H1 (cell line): ENCODE measurements at regions not wholly inside any gene's neighbourhood (a gene's known extent, or its start where the extent isn't known, plus 50 kb on each side); places are given as distances from the start of the nearest gene placed in this dataset.

Experiments
- CTCF ChIA-PET: fragments of 300-600 bp; sonication (Branson Sonifier 250); formaldehyde crosslinking; loops from one replicate; lab custom pipeline; 2021; ENCODE audit not compliant: partially characterized antibody; lab: Charles Lee
- POLR2A ChIA-PET: fragments of 300-600 bp; sonication (Branson Sonifier 250); formaldehyde crosslinking; loops from one replicate; lab custom pipeline; 2021; ENCODE audit warnings: inconsistent platforms; ENCODE audit not compliant: partially characterized antibody; lab: Charles Lee
- DNase-seq, 2 experiments: peaks; one replicate each; pipeline versions ENCODE4 v3.0.0 to v3.0.0-alpha.2; 2010 to 2022; ENCODE audit warnings: low spot score in 2 of 2, low read depth in 1 of 2, mixed read lengths in 1 of 2
- FAIRE-seq: peaks from 2 replicates; lab custom pipeline; 2011; peaks lifted over from hg19 to GRCh38; lab: Jason Lieb, UNC
- H2AFZ ChIP-seq: 2 replicates; pipeline ENCODE4 v1.8.1; 2012; ENCODE audit warnings: low read length, inconsistent platforms
- H2AK5ac ChIP-seq: 2 replicates; pipeline ENCODE4 v1.6.1; 2013; ENCODE audit warnings: low read depth, low read length
- H2BK120ac ChIP-seq: replicated peaks from 2 replicates; pipeline ENCODE3; 2013; ENCODE audit warnings: low read depth, low read length, inconsistent platforms
- H2BK12ac ChIP-seq: 2 replicates; pipeline ENCODE4 v1.6.1; 2013; ENCODE audit warnings: low read depth, low read length
- H2BK15ac ChIP-seq: 2 replicates; pipeline ENCODE4 v1.6.1; 2013; ENCODE audit warnings: low read length
- H2BK20ac ChIP-seq: 2 replicates; pipeline ENCODE4 v1.6.1; 2013; ENCODE audit warnings: low read length
- H2BK5ac ChIP-seq: 2 replicates; pipeline ENCODE4 v1.6.1; 2013; ENCODE audit warnings: low read depth, low read length
- H3K14ac ChIP-seq: 2 replicates; pipeline ENCODE4 v1.6.1; 2013; ENCODE audit warnings: inconsistent platforms; ENCODE audit not compliant: insufficient read length
- H3K18ac ChIP-seq: 2 replicates; pipeline ENCODE4 v1.6.1; 2013; ENCODE audit warnings: low read length; ENCODE audit errors: extremely low read depth
- H3K23ac ChIP-seq: 2 replicates; pipeline ENCODE4 v1.6.1; 2013; ENCODE audit warnings: inconsistent platforms; ENCODE audit not compliant: insufficient read length
- H3K23me2 ChIP-seq: 2 replicates; pipeline ENCODE4 v1.6.1; 2013; ENCODE audit warnings: low read depth, low read length
- H3K27ac ChIP-seq: 2 replicates; pipeline ENCODE4 v1.6.1; 2011; ENCODE audit warnings: low read depth, low read length, inconsistent platforms
- H3K27me3 ChIP-seq, 4 experiments: replicated peaks in 1 of 4; 1 replicate in 1 of 4; 2 replicates in 3 of 4; pipeline versions ENCODE4 v1.6.1 to v1.8.1; 2011 to 2013; ENCODE audit warnings: low read length in 3 of 4, mild to moderate bottlenecking in 3 of 4, inconsistent platforms in 2 of 4, mixed read lengths in 2 of 4, moderate library complexity in 1 of 4; ENCODE audit not compliant: control insufficient read depth in 3 of 4, insufficient read depth in 3 of 4; ENCODE audit errors: extremely low read depth in 1 of 4
- H3K36me3 ChIP-seq, 4 experiments: 2 replicates each; pipeline versions ENCODE4 v1.6.1 to v1.8.1; 2011 to 2013; ENCODE audit warnings: mild to moderate bottlenecking in 4 of 4, low read length in 3 of 4, moderate library complexity in 2 of 4, control low read depth in 1 of 4, inconsistent platforms in 1 of 4; ENCODE audit not compliant: insufficient read depth in 4 of 4, control insufficient read depth in 2 of 4
- H3K4ac ChIP-seq: replicated peaks from 2 replicates; pipeline ENCODE3; 2013; ENCODE audit warnings: low read length, low read depth, mixed read lengths, inconsistent platforms; ENCODE audit not compliant: insufficient read length
- H3K4me1 ChIP-seq, 4 experiments: replicated peaks in 1 of 4; 1 replicate in 1 of 4; 2 replicates in 3 of 4; pipeline versions ENCODE4 v1.6.1 to v1.8.1; 2011 to 2013; ENCODE audit warnings: low read length in 3 of 4, inconsistent platforms in 2 of 4, mixed read lengths in 1 of 4; ENCODE audit not compliant: insufficient read depth in 4 of 4, control insufficient read depth in 3 of 4
- H3K4me2 ChIP-seq, 2 experiments: 2 replicates each; pipeline versions ENCODE4 v1.6.1 to v1.8.1; 2011 to 2013; ENCODE audit warnings: low read depth in 2 of 2, low read length in 2 of 2, control low read depth in 1 of 2, inconsistent platforms in 1 of 2, mild to moderate bottlenecking in 1 of 2; ENCODE audit not compliant: insufficient read depth in 1 of 2
- H3K4me3 ChIP-seq, 4 experiments: fragments of 200-600, 300-600 bp in 1 of 4; sonication (generic), shearing (Covaris generic), sonication (Bioruptor Twin) in 1 of 4; 2 replicates each; pipeline versions ENCODE4 v1.5.1 to v1.8.1; 2011 to 2016; ENCODE audit warnings: low read length in 4 of 4, low read depth in 3 of 4, control low read depth in 2 of 4, inconsistent platforms in 2 of 4, mild to moderate bottlenecking in 2 of 4, mixed read lengths in 1 of 4, moderate library complexity in 1 of 4; ENCODE audit not compliant: insufficient read depth in 2 of 4; ENCODE audit errors: extremely low read depth in 1 of 4
- H3K56ac ChIP-seq: replicated peaks from 2 replicates; pipeline ENCODE3; 2013; ENCODE audit warnings: low read depth, mild to moderate bottlenecking, mixed read lengths, low read length, inconsistent platforms; ENCODE audit not compliant: insufficient read length
- H3K79me1 ChIP-seq: 2 replicates; pipeline ENCODE4 v1.6.1; 2013; ENCODE audit warnings: low read depth, low read length, control low read depth
- H3K79me2 ChIP-seq, 2 experiments: 2 replicates each; pipeline versions ENCODE4 v1.6.1 to v1.8.1; 2012 to 2013; ENCODE audit warnings: low read length in 2 of 2, mild to moderate bottlenecking in 2 of 2, inconsistent platforms in 1 of 2; ENCODE audit not compliant: insufficient read depth in 2 of 2, control insufficient read depth in 1 of 2
- H3K9ac ChIP-seq, 4 experiments: replicated peaks in 1 of 4; 1 replicate in 1 of 4; 2 replicates in 3 of 4; pipeline versions ENCODE4 v1.6.1 to v1.8.1; 2011 to 2013; ENCODE audit warnings: low read depth in 3 of 4, low read length in 3 of 4, control low read depth in 2 of 4, mild to moderate bottlenecking in 2 of 4, moderate library complexity in 2 of 4, inconsistent platforms in 1 of 4; ENCODE audit errors: extremely low read depth in 1 of 4
- H3K9me3 ChIP-seq, 2 experiments: 2 replicates each; pipeline versions ENCODE4 v1.6.1 to v1.8.1; 2012 to 2013; ENCODE audit warnings: mild to moderate bottlenecking in 2 of 2, moderate library complexity in 2 of 2, control low read depth in 1 of 2, inconsistent platforms in 1 of 2, low read depth in 1 of 2, low read length in 1 of 2, mixed read lengths in 1 of 2; ENCODE audit not compliant: insufficient read depth in 2 of 2
- H4K20me1 ChIP-seq, 2 experiments: replicated peaks in 1 of 2; 2 replicates each; pipeline versions ENCODE3 to v1.8.1; 2011 to 2013; ENCODE audit warnings: inconsistent platforms in 2 of 2, low read length in 2 of 2, mild to moderate bottlenecking in 1 of 2; ENCODE audit not compliant: insufficient read depth in 2 of 2, control insufficient read depth in 1 of 2
- H4K5ac ChIP-seq: 2 replicates; pipeline ENCODE4 v1.6.1; 2013; ENCODE audit warnings: low read length, low read depth, mixed read lengths, inconsistent platforms; ENCODE audit not compliant: insufficient read length
- H4K8ac ChIP-seq: 2 replicates; pipeline ENCODE4 v1.8.0; 2013; ENCODE audit warnings: mild to moderate bottlenecking, moderate library complexity, low read length, inconsistent platforms; ENCODE audit not compliant: insufficient read depth; ENCODE audit errors: extremely low read depth
- H4K91ac ChIP-seq: replicated peaks from 2 replicates; pipeline ENCODE3; 2013; ENCODE audit warnings: low read length, mixed read lengths, inconsistent platforms; ENCODE audit not compliant: insufficient read length
- ASH2L ChIP-seq: fragments of 200-600, 300-600 bp; sonication (generic); IDR thresholded peaks from one replicate; pipeline ENCODE4 v1.7.1; 2017; ENCODE audit warnings: low read length
- CBX5 ChIP-seq: fragments of 300-800, 300-1000 bp; sonication (generic); IDR thresholded peaks from 2 replicates; pipeline ENCODE4 v1.7.1; 2016; ENCODE audit warnings: antibody characterized with exemption, low read length, low read depth
- CTBP2 ChIP-seq: IDR thresholded peaks from 2 replicates; pipeline ENCODE4 v1.7.0; 2011; ENCODE audit warnings: borderline replicate concordance, mild to moderate bottlenecking, moderate library complexity, mixed read lengths, low read length; ENCODE audit not compliant: insufficient read depth, insufficient read length
- E2F6 ChIP-seq: IDR thresholded peaks from 2 replicates; pipeline ENCODE4 v1.6.1; 2012; ENCODE audit warnings: inconsistent platforms
- JUN ChIP-seq: IDR thresholded peaks from 2 replicates; pipeline ENCODE4 v1.6.1; 2011; ENCODE audit warnings: low read depth, mild to moderate bottlenecking, improper control_type of control experiment, low read length
- JUND ChIP-seq: IDR thresholded peaks from 2 replicates; pipeline ENCODE4 v1.6.1; 2011; ENCODE audit warnings: mild to moderate bottlenecking, improper control_type of control experiment, low read length
- MAX ChIP-seq: IDR thresholded peaks from 2 replicates; pipeline ENCODE4 v1.6.1; 2012; ENCODE audit warnings: inconsistent platforms
- NANOG ChIP-seq: IDR thresholded peaks from 2 replicates; pipeline ENCODE4 v1.6.1; 2011; ENCODE audit warnings: low read length, low read depth, mild to moderate bottlenecking, inconsistent platforms; ENCODE audit not compliant: insufficient read depth, poor library complexity, severe bottlenecking
- POLR2A ChIP-seq, 2 experiments: IDR thresholded peaks; 1 replicate in 1 of 2; 2 replicates in 1 of 2; pipeline ENCODE4 v1.6.1; 2011; ENCODE audit warnings: low read depth in 2 of 2, low read length in 2 of 2, mild to moderate bottlenecking in 2 of 2; ENCODE audit errors: control extremely low read depth in 1 of 2
- SIX5 ChIP-seq: IDR thresholded peaks from 2 replicates; pipeline ENCODE4 v1.6.1; 2011; ENCODE audit warnings: mild to moderate bottlenecking, low read depth, low read length
- TAF7 ChIP-seq: optimal IDR thresholded peaks from 2 replicates; pipeline ENCODE3; 2011; ENCODE audit warnings: low read depth, mild to moderate bottlenecking, inconsistent platforms, low read length, moderate library complexity, borderline replicate concordance
- ZNF274 ChIP-seq: IDR thresholded peaks from 2 replicates; pipeline ENCODE4 v1.7.0; 2012; ENCODE audit warnings: low read length, borderline replicate concordance; ENCODE audit errors: extremely low read depth
- WGBS, 2 experiments: shearing (Covaris generic) in 1 of 2; methylation state at CpG; one replicate each; pipeline versions ENCODE4 v1.1.6 to v1.1.7; 2013 to 2015; ENCODE audit warnings: low lambda C conversion rate in 2 of 2, mixed read lengths in 2 of 2, inconsistent platforms in 1 of 2, low coverage in 1 of 2, missing lambda C conversion rate in 1 of 2; ENCODE audit not compliant: insufficient replicate concordance in 2 of 2, insufficient coverage in 1 of 2, insufficient read length in 1 of 2; ENCODE audit errors: extremely low coverage in 1 of 2, missing lambda C conversion rate in 1 of 2; 5-methylcytosine and 5-hydroxymethylcytosine counted together

GRCh38 chr2:145090841-145091761 is 571.2 kb upstream of the ZEB2 start:
- no peak overlapping the region for H3K18ac ChIP-seq
- no peak overlapping the region for H2BK20ac ChIP-seq
- H2BK12ac ChIP-seq = no peak overlapping the region
- H3K4me1 ChIP-seq = no peaks in the 10 kb centered on the region
- H3K4me2 ChIP-seq = no peak overlapping the region
- no peak overlapping the region for H4K5ac ChIP-seq
- H3K23me2 ChIP-seq = no peaks in the 10 kb centered on the region
- ChIA-PET POLR2A (no interaction called here), CTCF (interaction anchor here (0.6 kb wide), 1 partner anchor 10 kb away, joined by 3 read pairs; no protein-coding TSS in a partner anchor)
- no peaks in the 10 kb centered on the region for H3K9me3 ChIP-seq
- DNase-seq = no peak
- H2AFZ ChIP-seq = no peak overlapping the region
- no peaks in the 10 kb centered on the region for H3K79me2 ChIP-seq
- H3K4ac ChIP-seq = no peak overlapping the region
- no peaks in the 10 kb centered on the region for H4K20me1 ChIP-seq
- no peak overlapping the region for H3K9ac ChIP-seq
- H3K27ac ChIP-seq = no peak overlapping the region
- H2BK5ac ChIP-seq = no peak overlapping the region
- no peak overlapping the region for H2BK15ac ChIP-seq
- WGBS, 2 experiments = 81% methylated on average over 2 of the region's 2 CpGs; no CpG with 5 or more reads in 1 of the 2 experiments
- H3K36me3 ChIP-seq = no peaks in the 10 kb centered on the region; a peak in 1 of 8 replicates
- H3K23ac ChIP-seq = no peak overlapping the region
- H4K91ac ChIP-seq = no peak overlapping the region
- no peak overlapping the region for H2BK120ac ChIP-seq
- H3K14ac ChIP-seq = no peak overlapping the region
- H3K79me1 ChIP-seq = no peaks in the 10 kb centered on the region
- no peak overlapping the region for H3K56ac ChIP-seq
- no peaks in the 10 kb centered on the region for H3K27me3 ChIP-seq
- H4K8ac ChIP-seq = no peak overlapping the region
- no peak for FAIRE-seq
- H2AK5ac ChIP-seq = no peak overlapping the region
- H3K4me3 ChIP-seq = no peak overlapping the region
- TF ChIP-seq NANOG = no peak
- TF ChIP-seq MAX = no peak
- no peak for TF ChIP-seq POLR2A (IDR thresholded peaks at IDR 0.05; ENCODE audit: control extremely low read depth in 1 of 2, low read depth in 2 of 2, low read length in 2 of 2)
- TF ChIP-seq ZNF274 = no peak
- no peak for TF ChIP-seq CTBP2
- TF ChIP-seq CBX5 = no peak
- no peak for TF ChIP-seq SIX5
- no peak for TF ChIP-seq TAF7
- no peak for TF ChIP-seq ASH2L
- no peak for TF ChIP-seq JUND
- no peak for TF ChIP-seq E2F6
- no peak for TF ChIP-seq JUN
